ENCODE measurements at regions not wholly inside any gene's neighbourhood (a gene's known extent, or its start where the extent isn't known, plus 50 kb on each side); places are given as distances from the start of the nearest gene placed in this dataset.

DNA sequence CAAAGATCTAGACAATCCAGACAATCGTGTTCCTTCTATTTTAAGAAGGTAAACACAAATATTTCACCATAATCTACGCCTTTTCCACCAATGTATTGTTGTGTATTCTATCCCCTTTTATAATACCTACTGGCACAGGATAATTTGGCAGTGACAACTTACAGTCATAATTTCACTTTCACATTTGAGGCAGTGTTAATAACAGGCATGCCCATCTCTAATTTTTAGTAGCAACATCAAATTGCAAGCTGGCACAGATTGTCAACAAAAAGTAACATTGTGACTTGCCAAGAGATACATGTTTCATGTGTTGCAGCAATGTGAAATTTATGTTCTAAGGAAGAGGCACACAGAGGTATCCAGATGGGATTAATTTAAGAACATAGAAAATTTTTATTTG, 912.5 kb upstream of the PABPC4L start:
- no peaks in the 10 kb centered on the region for H3K9me2 ChIP-seq (replicated peaks; ENCODE audit: insufficient read depth)
- H3K79me2 ChIP-seq, result no peaks in the 10 kb centered on the region
- H2AFZ ChIP-seq, result no peak overlapping the region
- H3K36me3 ChIP-seq (replicated peaks; ENCODE audit: insufficient read depth, low read depth), result no peaks in the 10 kb centered on the region
- H3K4me1 ChIP-seq (ENCODE audit: insufficient read depth), result no peaks in the 10 kb centered on the region
- H3K4me3 ChIP-seq, result no peak overlapping the region
- H3K27ac ChIP-seq, result no peak overlapping the region
- H3K9me3 ChIP-seq (ENCODE audit: low read depth), result no peaks in the 10 kb centered on the region
- no peak for DNase-seq (ENCODE audit: low spot score)
- 69% methylated on average over 2 of the region's 2 CpGs for WGBS (ENCODE audit: low lambda C conversion rate, missing lambda C conversion rate)
- no peak for TF ChIP-seq EZH2phosphoT487 (IDR thresholded peaks at IDR 0.05; ENCODE audit: low read depth, severe bottlenecking, unreplicated experiment)
- H3K4me2 ChIP-seq, result no peak overlapping the region
- H3K27me3 ChIP-seq, result no peaks in the 10 kb centered on the region
- H4K20me1 ChIP-seq (ENCODE audit: insufficient read depth, poor library complexity, severe bottlenecking), result no peaks in the 10 kb centered on the region

DNA sequence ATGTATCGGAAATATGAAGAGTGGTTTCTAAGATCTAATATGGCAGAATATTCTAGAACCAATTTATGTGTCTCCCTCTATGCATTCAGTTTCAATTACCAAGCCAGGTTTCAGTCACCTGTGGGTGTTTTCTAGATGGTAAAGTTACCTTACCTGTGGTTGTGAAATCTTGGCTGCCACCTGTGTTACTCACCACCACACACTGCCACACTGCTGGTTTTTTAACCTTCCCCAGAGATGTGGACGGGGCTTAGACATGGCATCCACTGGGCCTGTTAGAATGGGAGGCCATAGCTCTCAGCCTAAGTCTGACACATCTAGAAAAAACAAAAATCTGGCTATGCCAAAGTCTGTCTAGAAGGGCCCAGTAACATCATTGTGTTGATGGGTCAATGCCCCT, 896.5 kb upstream of the PABPC4L start:
- H3K27me3 ChIP-seq, result no peaks in the 10 kb centered on the region
- no peak overlapping the region for H3K4me2 ChIP-seq
- whole genome bisulfite sequencing (ENCODE audit: low lambda C conversion rate, missing lambda C conversion rate), result 93% methylated on average over 2 of the region's 2 CpGs
- H3K4me3 ChIP-seq, result no peak overlapping the region
- no peaks in the 10 kb centered on the region for H3K9me3 ChIP-seq (ENCODE audit: low read depth)
- H4K20me1 ChIP-seq (ENCODE audit: insufficient read depth, poor library complexity, severe bottlenecking), result no peaks in the 10 kb centered on the region
- H3K27ac ChIP-seq, result no peak overlapping the region
- no peak for DNase-seq (ENCODE audit: low spot score)
- no peak overlapping the region for H2AFZ ChIP-seq
- H3K79me2 ChIP-seq, result no peaks in the 10 kb centered on the region
- H3K4me1 ChIP-seq (ENCODE audit: insufficient read depth), result no peaks in the 10 kb centered on the region
- no peaks in the 10 kb centered on the region for H3K9me2 ChIP-seq (replicated peaks; ENCODE audit: insufficient read depth)
- TF ChIP-seq, protein P1, sequence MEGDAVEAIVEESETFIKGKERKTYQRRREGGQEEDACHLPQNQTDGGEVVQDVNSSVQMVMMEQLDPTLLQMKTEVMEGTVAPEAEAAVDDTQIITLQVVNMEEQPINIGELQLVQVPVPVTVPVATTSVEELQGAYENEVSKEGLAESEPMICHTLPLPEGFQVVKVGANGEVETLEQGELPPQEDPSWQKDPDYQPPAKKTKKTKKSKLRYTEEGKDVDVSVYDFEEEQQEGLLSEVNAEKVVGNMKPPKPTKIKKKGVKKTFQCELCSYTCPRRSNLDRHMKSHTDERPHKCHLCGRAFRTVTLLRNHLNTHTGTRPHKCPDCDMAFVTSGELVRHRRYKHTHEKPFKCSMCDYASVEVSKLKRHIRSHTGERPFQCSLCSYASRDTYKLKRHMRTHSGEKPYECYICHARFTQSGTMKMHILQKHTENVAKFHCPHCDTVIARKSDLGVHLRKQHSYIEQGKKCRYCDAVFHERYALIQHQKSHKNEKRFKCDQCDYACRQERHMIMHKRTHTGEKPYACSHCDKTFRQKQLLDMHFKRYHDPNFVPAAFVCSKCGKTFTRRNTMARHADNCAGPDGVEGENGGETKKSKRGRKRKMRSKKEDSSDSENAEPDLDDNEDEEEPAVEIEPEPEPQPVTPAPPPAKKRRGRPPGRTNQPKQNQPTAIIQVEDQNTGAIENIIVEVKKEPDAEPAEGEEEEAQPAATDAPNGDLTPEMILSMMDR (IDR thresholded peaks at IDR 0.05; ENCODE audit: poor library complexity), result no peak
- TF ChIP-seq EZH2phosphoT487 (IDR thresholded peaks at IDR 0.05; ENCODE audit: low read depth, severe bottlenecking, unreplicated experiment) (no peak), EZH2 (IDR thresholded peaks at IDR 0.05; ENCODE audit: borderline replicate concordance) (no peak)
- no peaks in the 10 kb centered on the region for H3K36me3 ChIP-seq (replicated peaks; ENCODE audit: insufficient read depth, low read depth)

DNA sequence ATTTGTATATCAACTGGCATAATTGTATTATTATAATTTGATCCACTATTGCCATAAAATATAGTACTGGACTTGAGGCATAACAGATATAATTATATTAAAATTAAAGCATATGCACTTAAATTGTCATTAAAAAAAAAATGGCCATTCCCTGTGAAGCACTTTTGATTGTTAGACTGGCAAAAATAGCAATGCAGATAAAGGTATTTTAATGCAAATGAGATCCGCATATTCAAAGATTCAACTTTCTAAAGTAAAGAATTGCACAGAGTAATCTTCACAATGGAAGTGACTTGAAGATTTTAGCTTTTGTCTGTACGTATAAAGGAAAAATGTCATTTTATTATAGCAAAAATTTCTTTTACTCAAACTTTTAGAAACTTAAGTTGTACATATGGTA, 871.8 kb upstream of the PABPC4L start:
- Histone ChIP-seq H3K4me1 (ENCODE audit: insufficient read depth) (no peaks in the 10 kb centered on the region), H3K79me2 (no peaks in the 10 kb centered on the region), H3K4me2 (no peak overlapping the region), H3K9me3 (ENCODE audit: low read depth) (no peaks in the 10 kb centered on the region), H3K4me3 (no peak overlapping the region), H3K36me3 (replicated peaks; ENCODE audit: insufficient read depth, low read depth) (no peaks in the 10 kb centered on the region), H3K27ac (no peak overlapping the region), H4K20me1 (ENCODE audit: insufficient read depth, poor library complexity, severe bottlenecking) (no peaks in the 10 kb centered on the region), H3K27me3 (no peaks in the 10 kb centered on the region), H3K9me2 (replicated peaks; ENCODE audit: insufficient read depth) (no peaks in the 10 kb centered on the region), H2AFZ (no peak overlapping the region)
- 85% methylated on average over 2 of the region's 2 CpGs for WGBS (ENCODE audit: low lambda C conversion rate, missing lambda C conversion rate)
- TF ChIP-seq EZH2phosphoT487 (IDR thresholded peaks at IDR 0.05; ENCODE audit: low read depth, severe bottlenecking, unreplicated experiment) (no peak), EZH2 (IDR thresholded peaks at IDR 0.05; ENCODE audit: borderline replicate concordance) (no peak)
- TF ChIP-seq, protein P1 (IDR thresholded peaks at IDR 0.05; ENCODE audit: poor library complexity), result no peak
- DNase-seq (ENCODE audit: low spot score), result no peak

DNA sequence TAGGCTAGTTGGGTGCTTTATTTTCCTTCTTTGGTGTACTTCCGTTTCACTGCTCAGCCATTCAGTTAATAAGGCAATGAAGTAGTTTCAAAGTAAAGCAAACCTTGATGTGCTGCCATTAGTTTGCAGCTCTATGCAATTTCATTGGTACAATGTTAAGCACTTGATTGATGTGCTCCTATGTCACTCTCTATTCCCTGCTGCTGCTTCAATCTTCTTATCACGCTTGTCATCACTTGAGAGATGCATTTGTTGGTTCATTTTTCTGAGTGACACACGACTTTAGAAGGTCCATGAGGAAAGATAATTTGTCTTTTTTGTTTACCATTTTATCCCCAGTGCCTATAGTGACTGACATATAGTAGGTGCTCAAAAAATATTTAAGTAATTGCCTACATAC, 871.0 kb upstream of the PABPC4L start:
- Histone ChIP-seq H3K9me2 (replicated peaks; ENCODE audit: insufficient read depth) (no peaks in the 10 kb centered on the region), H3K36me3 (replicated peaks; ENCODE audit: insufficient read depth, low read depth) (no peaks in the 10 kb centered on the region), H3K27ac (no peak overlapping the region), H2AFZ (no peak overlapping the region), H3K27me3 (no peaks in the 10 kb centered on the region), H3K4me2 (no peak overlapping the region), H3K4me3 (no peak overlapping the region), H3K4me1 (ENCODE audit: insufficient read depth) (no peaks in the 10 kb centered on the region), H3K79me2 (no peaks in the 10 kb centered on the region), H4K20me1 (ENCODE audit: insufficient read depth, poor library complexity, severe bottlenecking) (no peaks in the 10 kb centered on the region), H3K9me3 (ENCODE audit: low read depth) (no peaks in the 10 kb centered on the region)
- 58% methylated on average over 3 of the region's 3 CpGs for WGBS (ENCODE audit: low lambda C conversion rate, missing lambda C conversion rate)
- DNase-seq (ENCODE audit: low spot score), result no peak
- TF ChIP-seq, protein P1 (IDR thresholded peaks at IDR 0.05; ENCODE audit: poor library complexity), result no peak
- no peak for TF ChIP-seq EZH2 (IDR thresholded peaks at IDR 0.05; ENCODE audit: borderline replicate concordance)
- no peak for TF ChIP-seq EZH2phosphoT487 (IDR thresholded peaks at IDR 0.05; ENCODE audit: low read depth, severe bottlenecking, unreplicated experiment)
